ENCODE measurements at regions not wholly inside any gene's neighbourhood (a gene's known extent, or its start where the extent isn't known, plus 50 kb on each side); places are given as distances from the start of the nearest gene placed in this dataset.

- TF ChIP-seq CTCF (IDR thresholded peaks at IDR 0.05), result no peak
- no peak for TF ChIP-seq POLR2A (IDR thresholded peaks at IDR 0.05)
These were observed 184.7 kb downstream of the TMX1 start for GRCh38 chr14:51424561-51425251.

Measured in adrenal gland (tissue), 5 donors.